Loucy (cell line): ENCODE measurements at regions not wholly inside any gene's neighbourhood (a gene's known extent, or its start where the extent isn't known, plus 50 kb on each side); places are given as distances from the start of the nearest gene placed in this dataset.

Source experiments
- EZH2phosphoT487 ChIP-seq: fragments of 200-600 bp; IDR thresholded peaks from 2 replicates; pipeline ENCODE4 v1.6.1; 2018; ENCODE audit warnings: antibody characterized with exemption, mild to moderate bottlenecking, moderate library complexity, borderline replicate concordance
- TF ChIP-seq, protein P1 (sequence below): fragments of 200-600 bp; sonication (generic); conservative IDR thresholded peaks from 2 replicates; pipeline ENCODE4 v1.5.1; 2014; ENCODE audit warnings: mild to moderate bottlenecking, antibody characterized with exemption, low read length

- TF ChIP-seq, protein P1, sequence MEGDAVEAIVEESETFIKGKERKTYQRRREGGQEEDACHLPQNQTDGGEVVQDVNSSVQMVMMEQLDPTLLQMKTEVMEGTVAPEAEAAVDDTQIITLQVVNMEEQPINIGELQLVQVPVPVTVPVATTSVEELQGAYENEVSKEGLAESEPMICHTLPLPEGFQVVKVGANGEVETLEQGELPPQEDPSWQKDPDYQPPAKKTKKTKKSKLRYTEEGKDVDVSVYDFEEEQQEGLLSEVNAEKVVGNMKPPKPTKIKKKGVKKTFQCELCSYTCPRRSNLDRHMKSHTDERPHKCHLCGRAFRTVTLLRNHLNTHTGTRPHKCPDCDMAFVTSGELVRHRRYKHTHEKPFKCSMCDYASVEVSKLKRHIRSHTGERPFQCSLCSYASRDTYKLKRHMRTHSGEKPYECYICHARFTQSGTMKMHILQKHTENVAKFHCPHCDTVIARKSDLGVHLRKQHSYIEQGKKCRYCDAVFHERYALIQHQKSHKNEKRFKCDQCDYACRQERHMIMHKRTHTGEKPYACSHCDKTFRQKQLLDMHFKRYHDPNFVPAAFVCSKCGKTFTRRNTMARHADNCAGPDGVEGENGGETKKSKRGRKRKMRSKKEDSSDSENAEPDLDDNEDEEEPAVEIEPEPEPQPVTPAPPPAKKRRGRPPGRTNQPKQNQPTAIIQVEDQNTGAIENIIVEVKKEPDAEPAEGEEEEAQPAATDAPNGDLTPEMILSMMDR, result no peak
- no peak for TF ChIP-seq EZH2phosphoT487
Measured at GRCh38 chr11:38173676-38174075, 1575.6 kb upstream of the RAG2 start.
